Endothelial cell of umbilical vein (primary cell): ENCODE measurements at regions not wholly inside any gene's neighbourhood (a gene's known extent, or its start where the extent isn't known, plus 50 kb on each side); places are given as distances from the start of the nearest gene placed in this dataset.

Source experiments
- BruUV-seq: library from RNA; stranded (reverse); fragments of 400-500 nt; replicated peaks from 2 replicates; lab custom pipeline; 2021; lab: Mats Ljungman, UMichigan
- CTCF ChIA-PET: fragments of 300-600, 350-600 bp; sonication (Branson Sonifier 250); formaldehyde crosslinking; loops from one replicate; lab custom pipeline; 2021; ENCODE audit warnings: antibody characterized with exemption, inconsistent platforms; lab: Charles Lee
- POLR2A ChIA-PET: fragments of 300-600, 350-600 bp; sonication (Branson Sonifier 250); formaldehyde crosslinking; loops from one replicate; lab custom pipeline; 2021; ENCODE audit warnings: antibody characterized with exemption, inconsistent platforms; lab: Charles Lee
- DNase-seq: peaks from one replicate; pipeline ENCODE4 v3.0.0-alpha.2; 2011; ENCODE audit warnings: low read depth, low spot score
- FAIRE-seq: peaks from 2 replicates; lab custom pipeline; 2011; peaks lifted over from hg19 to GRCh38; lab: Jason Lieb, UNC
- H2AFZ ChIP-seq: 2 replicates; pipeline ENCODE4 v1.6.0; 2012; ENCODE audit warnings: low read depth, low read length, control low read depth, inconsistent platforms
- H3K27ac ChIP-seq: 2 replicates; pipeline ENCODE4 v1.5.1; 2011; ENCODE audit warnings: low read depth, mild to moderate bottlenecking, control low read depth, low read length, moderate library complexity; ENCODE audit not compliant: insufficient read depth
- H3K27me3 ChIP-seq, 2 experiments: 2 replicates each; pipeline versions ENCODE4 v1.6.0 to v1.6.1; 2011; ENCODE audit warnings: low read length in 2 of 2, mixed read lengths in 1 of 2; ENCODE audit not compliant: control insufficient read depth in 2 of 2, insufficient read depth in 2 of 2
- H3K36me3 ChIP-seq, 2 experiments: 2 replicates in 1 of 2; 3 replicates in 1 of 2; pipeline ENCODE4 v1.5.1; 2011; ENCODE audit warnings: low read length in 2 of 2, mild to moderate bottlenecking in 1 of 2, moderate library complexity in 1 of 2; ENCODE audit not compliant: control insufficient read depth in 2 of 2, insufficient read depth in 2 of 2; ENCODE audit errors: extremely low read depth in 1 of 2
- H3K4me1 ChIP-seq: 3 replicates; pipeline ENCODE4 v1.5.1; 2011; ENCODE audit warnings: mild to moderate bottlenecking, low read length; ENCODE audit not compliant: control insufficient read depth, insufficient read depth; ENCODE audit errors: extremely low read depth
- H3K4me2 ChIP-seq: 2 replicates; pipeline ENCODE4 v1.6.1; 2011; ENCODE audit warnings: low read length, control low read depth, mixed read lengths; ENCODE audit not compliant: insufficient read depth
- H3K4me3 ChIP-seq, 3 experiments: fragments of 200-600 bp in 1 of 3; sonication (generic), shearing (Covaris generic) in 1 of 3; replicated peaks in 1 of 3; 2 replicates each; pipeline ENCODE4 v1.5.1; 2011 to 2016; ENCODE audit warnings: control low read depth in 3 of 3, low read length in 3 of 3, mild to moderate bottlenecking in 2 of 3, inconsistent platforms in 1 of 3, low read depth in 1 of 3, moderate library complexity in 1 of 3; ENCODE audit not compliant: insufficient read depth in 1 of 3
- H3K79me2 ChIP-seq: 2 replicates; pipeline ENCODE4 v1.6.0; 2012; ENCODE audit warnings: low read length, inconsistent platforms; ENCODE audit not compliant: control insufficient read depth, insufficient read depth
- H3K9ac ChIP-seq: replicated peaks from 2 replicates; pipeline ENCODE3; 2011; ENCODE audit warnings: low read length, control low read depth; ENCODE audit not compliant: insufficient read depth; ENCODE audit errors: extremely low read depth
- H3K9me1 ChIP-seq: replicated peaks from 3 replicates; pipeline ENCODE4 v1.6.0; 2011; ENCODE audit warnings: mild to moderate bottlenecking, low read length; ENCODE audit not compliant: control insufficient read depth, insufficient read depth; ENCODE audit errors: extremely low read depth
- H3K9me3 ChIP-seq: replicated peaks from 2 replicates; pipeline ENCODE4 v1.5.1; 2012; ENCODE audit warnings: low read length, inconsistent platforms; ENCODE audit not compliant: control insufficient read depth, insufficient read depth
- H4K20me1 ChIP-seq: replicated peaks from 2 replicates; pipeline ENCODE3; 2011; ENCODE audit warnings: mild to moderate bottlenecking, low read length; ENCODE audit not compliant: control insufficient read depth, insufficient read depth; ENCODE audit errors: extremely low read depth
- CTCF ChIP-seq, 2 donors: IDR thresholded peaks; 1 replicate in 1 of 2; 2 replicates in 1 of 2; pipeline ENCODE4 v1.5.1; 2011; ENCODE audit warnings: low read length in 2 of 2, mild to moderate bottlenecking in 2 of 2, moderate library complexity in 2 of 2, control low read depth in 1 of 2, inconsistent platforms in 1 of 2, low read depth in 1 of 2; ENCODE audit not compliant: insufficient read depth in 1 of 2; ENCODE audit errors: extremely low read depth in 1 of 2
- EZH2 ChIP-seq: IDR thresholded peaks from 2 replicates; pipeline ENCODE4 v1.6.1; 2012; ENCODE audit warnings: borderline replicate concordance, low read depth, mild to moderate bottlenecking, moderate library complexity, low read length, inconsistent platforms; ENCODE audit not compliant: severe bottlenecking
- FOS ChIP-seq: IDR thresholded peaks from 2 replicates; pipeline ENCODE4 v1.6.1; 2011; ENCODE audit warnings: mild to moderate bottlenecking, low read length, moderate library complexity, borderline replicate concordance; ENCODE audit not compliant: insufficient read depth
- GATA2 ChIP-seq: IDR thresholded peaks from 2 replicates; pipeline ENCODE4 v1.7.0; 2011; ENCODE audit warnings: low read depth, mild to moderate bottlenecking, moderate library complexity, mixed read lengths, low read length; ENCODE audit not compliant: insufficient read length, insufficient read depth
- JUN ChIP-seq: IDR thresholded peaks from 2 replicates; pipeline ENCODE4 v1.6.1; 2011; ENCODE audit warnings: borderline replicate concordance, low read depth; ENCODE audit not compliant: insufficient read length, insufficient read depth
- MAX ChIP-seq: IDR thresholded peaks from 2 replicates; pipeline ENCODE4 v1.6.1; 2011; ENCODE audit not compliant: insufficient read depth, insufficient read length
- MYC ChIP-seq: IDR thresholded peaks from one replicate; pipeline ENCODE4 v1.6.1; 2011; ENCODE audit warnings: mild to moderate bottlenecking, low read depth, low read length
- POLR2A ChIP-seq: IDR thresholded peaks from 2 replicates; pipeline ENCODE4 v1.6.1; 2012; ENCODE audit warnings: low read depth, mild to moderate bottlenecking, control low read depth, low read length
- POLR2AphosphoS5 ChIP-seq: IDR thresholded peaks from 2 replicates; pipeline ENCODE4 v1.6.1; 2012; ENCODE audit warnings: low read depth, mild to moderate bottlenecking, control low read depth, low read length, moderate library complexity; ENCODE audit not compliant: insufficient read depth
- dilution Hi-C: fragments of 300-500 bp; cut with MboI; formaldehyde crosslinking; loops from one replicate; pipeline ENCODE4 v1.15.0; 2019; ENCODE audit warnings: low sequenced_read_pairs; ENCODE audit not compliant: extremely low pct_ligation_motif_present
- intact Hi-C: fragments of 100-400 bp; cut with micrococcal nuclease; formaldehyde crosslinking; loops from one replicate; pipeline ENCODE4 v1.10.0; 2022

GRCh38 chr5:52727576-52727975, 60.1 kb upstream of the ITGA1 start:
- Histone ChIP-seq H3K79me2 (no peaks in the 10 kb centered on the region), H3K4me3 (no peak overlapping the region), H3K27ac (peak overlapping the region; percentile 59), H3K9me1 (no peaks in the 10 kb centered on the region), H2AFZ (peak overlapping the region; percentile 46), H3K4me2 (peak overlapping the region; percentile 85), H3K9me3 (no peaks in the 10 kb centered on the region), H3K36me3 (no peaks in the 10 kb centered on the region), H3K27me3 (no peaks in the 10 kb centered on the region), H3K9ac (peak overlapping the region; percentile 45), H4K20me1 (no peaks in the 10 kb centered on the region), H3K4me1 (peaks cover 34% of the 10 kb centered on the region)
- no TSS peak for BruUV-seq
- peak; percentile 98 for FAIRE-seq
- peak; percentile 92 for DNase-seq
- TF ChIP-seq FOS = peak; percentile 71
- TF ChIP-seq MYC = no peak
- TF ChIP-seq MAX = no peak
- TF ChIP-seq POLR2AphosphoS5 = peak; percentile 30
- peak; percentile 70 for TF ChIP-seq JUN
- TF ChIP-seq POLR2A = peak; percentile 20
- TF ChIP-seq EZH2 = no peak
- peak; percentile 37 for TF ChIP-seq GATA2
- no peak for TF ChIP-seq CTCF (IDR thresholded peaks at IDR 0.05; ENCODE audit: extremely low read depth in 1 of 2, insufficient read depth in 1 of 2, low read depth in 1 of 2, low read length in 2 of 2)
- intact Hi-C loops (loop anchor here (1.0 to 5.0 kb wide), 4 partner anchors 17 to 73 kb away; partner anchors contain the start of genes ITGA1 and PELO), dilution Hi-C loops (no loop called here)
- CTCF ChIA-PET = interaction anchor here (0.5 to 2.4 kb wide), 19 partner anchors 10 to 216 kb away, joined by 3 to 18 read pairs (median 3); partner anchors contain the start of genes ITGA1 and PELO
- POLR2A ChIA-PET = interaction anchor here (0.6 to 0.8 kb wide), 3 partner anchors 11 to 395 kb away, joined by 3 to 5 read pairs (median 3); no protein-coding TSS in a partner anchor
